A549 (cell line): ENCODE measurements at regions not wholly inside any gene's neighbourhood (a gene's known extent, or its start where the extent isn't known, plus 50 kb on each side); places are given as distances from the start of the nearest gene placed in this dataset.

ENCODE experiments used
- ATAC-seq, 2 experiments: fragments of 200-7000 bp in 1 of 2; fragments of >200 bp in 1 of 2; cut with Nextera tagmentation in 1 of 2; cut with Tn5 transposase in 1 of 2; 3 replicates each; pipeline versions ENCODE4 v1.8.0 to v1.9.1; 2018 to 2020; ENCODE audit warnings: mild to moderate bottlenecking in 1 of 2, moderate library complexity in 1 of 2
- CTCF ChIA-PET: fragments of 300-600 bp; sonication (Branson Sonifier 250); formaldehyde crosslinking; extraction: SDS; loops from one replicate; lab custom pipeline; 2021; ENCODE audit warnings: antibody characterized with exemption, inconsistent platforms; lab: Yijun Ruan, JAX
- POLR2A ChIA-PET: fragments of 350-600 bp; formaldehyde crosslinking; extraction: SDS; loops from one replicate; lab custom pipeline; 2021; ENCODE audit warnings: antibody characterized with exemption, inconsistent platforms; lab: Yijun Ruan, JAX
- DNase-seq, 2 experiments: peaks; one replicate each; pipeline versions ENCODE4 v3.0.0 to v3.0.0-alpha.2; 2011 to 2016; ENCODE audit warnings: low read depth in 1 of 2, low spot score in 1 of 2
- FAIRE-seq: peaks from 2 replicates; lab custom pipeline; 2011; peaks lifted over from hg19 to GRCh38; lab: Jason Lieb, UNC
- H3K27ac ChIP-seq, 2 experiments: fragments of >200 bp; sonication (Bioruptor Twin); formaldehyde crosslinking; 3 replicates each; pipeline ENCODE4 v1.5.1; 2016 to 2017
- H3K4me1 ChIP-seq: fragments of >200 bp; sonication (Bioruptor Twin); formaldehyde crosslinking; 3 replicates; pipeline ENCODE4 v1.6.1; 2016
- H3K4me2 ChIP-seq: fragments of >200 bp; sonication (Bioruptor Twin); formaldehyde crosslinking; 3 replicates; pipeline ENCODE4 v1.6.1; 2016
- H3K4me3 ChIP-seq: fragments of >200 bp; sonication (Bioruptor Twin); formaldehyde crosslinking; 3 replicates; pipeline ENCODE4 v1.5.1; 2016
- H3K9me3 ChIP-seq: fragments of >200 bp; sonication (Bioruptor Twin); formaldehyde crosslinking; 3 replicates; pipeline ENCODE4 v1.6.1; 2016
- ATOH8 ChIP-seq: fragments of 250-450 bp; sonication (Bioruptor Pico); IDR thresholded peaks from 2 replicates; pipeline ENCODE4 v1.5.0; 2020; ENCODE audit warnings: low read depth, mild to moderate bottlenecking, moderate library complexity
- CBX2 ChIP-seq: fragments of 200-600 bp; sonication (generic); IDR thresholded peaks from 2 replicates; pipeline ENCODE4 v1.6.1; 2016; ENCODE audit warnings: low read depth, mild to moderate bottlenecking, borderline replicate concordance
- CEBPB ChIP-seq, 2 experiments: fragments of >200 bp in 1 of 2; sonication (Bioruptor Twin) in 1 of 2; formaldehyde crosslinking in 1 of 2; IDR thresholded peaks; 2 replicates each; pipeline ENCODE4 v1.6.1; 2012 to 2016
- CTCF ChIP-seq: fragments of >200 bp; sonication (Bioruptor Twin); formaldehyde crosslinking; IDR thresholded peaks from 3 replicates; pipeline ENCODE4 v1.5.1; 2016
- EHMT2 ChIP-seq: fragments of 200-600 bp; sonication (generic); IDR thresholded peaks from 2 replicates; pipeline ENCODE4 v1.6.1; 2016; ENCODE audit warnings: antibody characterized with exemption, low read depth, mild to moderate bottlenecking, moderate library complexity
- ESRRA ChIP-seq: fragments of 150-350 bp; IDR thresholded peaks from 2 replicates; pipeline ENCODE4 v1.6.1; 2014; ENCODE audit warnings: mild to moderate bottlenecking, low read length, borderline replicate concordance
- HMGXB4 ChIP-seq: fragments of 250-450 bp; sonication (Bioruptor Pico); IDR thresholded peaks from 2 replicates; pipeline ENCODE4 v1.5.0; 2021; ENCODE audit warnings: mild to moderate bottlenecking, moderate library complexity, borderline replicate concordance
- HOXB5 ChIP-seq: fragments of 250-450 bp; sonication (Bioruptor Pico); IDR thresholded peaks from 2 replicates; pipeline ENCODE4 v1.5.0; 2020; ENCODE audit warnings: mild to moderate bottlenecking, moderate library complexity
- JUNB ChIP-seq: fragments of >200 bp; sonication (Bioruptor Twin); formaldehyde crosslinking; IDR thresholded peaks from 2 replicates; pipeline ENCODE4 v1.6.1; 2016
- MAX ChIP-seq: IDR thresholded peaks from 2 replicates; pipeline ENCODE4 v1.6.1; 2012
- MYC ChIP-seq: IDR thresholded peaks from 2 replicates; pipeline ENCODE4 v1.6.1; 2012; ENCODE audit warnings: mild to moderate bottlenecking, inconsistent platforms, low read length, improper control_type of control experiment, borderline replicate concordance
- PBX3 ChIP-seq: IDR thresholded peaks from 2 replicates; pipeline ENCODE4 v1.6.1; 2012
- PHF8 ChIP-seq: fragments of 200-600 bp; sonication (generic); IDR thresholded peaks from 2 replicates; pipeline ENCODE4 v1.6.1; 2016; ENCODE audit warnings: low read depth, mild to moderate bottlenecking, antibody characterized with exemption, moderate library complexity, borderline replicate concordance
- POLR2A ChIP-seq: IDR thresholded peaks from 2 replicates; pipeline ENCODE4 v1.6.1; 2012; ENCODE audit warnings: mild to moderate bottlenecking, low read length
- RAD21 ChIP-seq, 2 experiments: fragments of >200 bp in 1 of 2; sonication (Bioruptor Twin) in 1 of 2; formaldehyde crosslinking in 1 of 2; IDR thresholded peaks in 1 of 2; conservative IDR thresholded peaks in 1 of 2; 2 replicates in 1 of 2; 3 replicates in 1 of 2; pipeline ENCODE4 v1.6.1; 2012 to 2018; ENCODE audit warnings: inconsistent platforms in 1 of 2
- REST ChIP-seq: fragments of 200-600 bp; sonication (generic); IDR thresholded peaks from 2 replicates; pipeline ENCODE4 v1.6.1; 2016; ENCODE audit warnings: antibody characterized with exemption, mild to moderate bottlenecking, moderate library complexity
- RNF2 ChIP-seq: fragments of 200-600 bp; sonication (generic); IDR thresholded peaks from 2 replicates; pipeline ENCODE4 v1.6.1; 2016; ENCODE audit warnings: low read depth, mild to moderate bottlenecking, antibody characterized with exemption, moderate library complexity, borderline replicate concordance
- SMC3 ChIP-seq: fragments of >200 bp; sonication (Bioruptor Twin); formaldehyde crosslinking; IDR thresholded peaks from 3 replicates; pipeline ENCODE4 v1.6.1; 2018; ENCODE audit warnings: inconsistent platforms
- SREBF2 ChIP-seq: fragments of 450-650 bp; IDR thresholded peaks from 2 replicates; pipeline ENCODE4 v1.6.1; 2014; ENCODE audit warnings: mild to moderate bottlenecking, moderate library complexity
- TP53 ChIP-seq: fragments of 250-450 bp; sonication (Bioruptor Pico); IDR thresholded peaks from 2 replicates; pipeline ENCODE4 v1.5.0; 2021; ENCODE audit warnings: mild to moderate bottlenecking, moderate library complexity
- ZFP36 ChIP-seq: fragments of 450-650 bp; IDR thresholded peaks from 2 replicates; pipeline ENCODE4 v1.6.1; 2014; ENCODE audit warnings: borderline replicate concordance; ENCODE audit not compliant: partially characterized antibody
- WGBS: methylation state at CpG from one replicate; pipeline ENCODE4 v1.1.6; 2017; ENCODE audit errors: missing lambda C conversion rate; 5-methylcytosine and 5-hydroxymethylcytosine counted together

GRCh38 chr21:38982096-38982495, 176.4 kb downstream of the ETS2 start (continued):
- no peak for TF ChIP-seq CBX2
- no peak for TF ChIP-seq PHF8
- no peak for TF ChIP-seq HOXB5 (CRISPR knock-in tag)

GRCh38 chr21:38980416-38981313, 174.9 kb downstream of the ETS2 start:
- H3K4me1 ChIP-seq: peaks cover 8% of the 10 kb centered on the region
- POLR2A ChIA-PET: no interaction called here
- ATAC-seq (no peak), DNase-seq (no peak)
- WGBS: 82% methylated on average over 13 of the region's 18 CpGs
- no peak overlapping the region for H3K4me3 ChIP-seq
- no peaks in the 10 kb centered on the region for H3K9me3 ChIP-seq
- no peak overlapping the region for H3K4me2 ChIP-seq
- no peak overlapping the region for H3K27ac ChIP-seq
- TF ChIP-seq RAD21 (conservative IDR thresholded peaks at IDR 0.05 in 1 of 2, IDR thresholded peaks at IDR 0.05 in 1 of 2) (no peak), EHMT2 (no peak), REST (no peak), POLR2A (no peak), HMGXB4 (no peak), PBX3 (no peak), CTCF (no peak), SMC3 (no peak), ESRRA (no peak), ZFP36 (no peak), TP53 (CRISPR knock-in tag) (no peak), SREBF2 (no peak), ATOH8 (no peak), PHF8 (no peak), JUNB (no peak), RNF2 (no peak), MAX (no peak), MYC (no peak), CEBPB (IDR thresholded peaks at IDR 0.05) (no peak)
- TF ChIP-seq, all 56 proteins: peak for 0
- no peak for FAIRE-seq
- CTCF ChIA-PET: no interaction called here
